Activated B cell treated with CpG ODN at 0.5 μM for 24 hours (primary cell): ENCODE measurements at regions not wholly inside any gene's neighbourhood (a gene's known extent, or its start where the extent isn't known, plus 50 kb on each side); places are given as distances from the start of the nearest gene placed in this dataset.

Experiments used
- ATAC-seq: fragments of 200-7000 bp; cut with Tn5 transposase; one replicate; pipeline ENCODE4 v1.10.0; 2021; ENCODE audit warnings: low read depth, mild to moderate bottlenecking, moderate library complexity
- CTCF ChIA-PET: fragments of 350-600 bp; sonication (Branson Sonifier 250); formaldehyde crosslinking; loops from one replicate; lab custom pipeline; 2021; ENCODE audit warnings: antibody characterized with exemption; lab: Charles Lee
- POLR2A ChIA-PET: fragments of 350-600 bp; sonication (Branson Sonifier 250); formaldehyde crosslinking; loops from one replicate; lab custom pipeline; 2021; ENCODE audit warnings: antibody characterized with exemption; lab: Charles Lee
- DNase-seq: peaks from one replicate; pipeline ENCODE4 v3.0.0; 2022
- H3K27ac Mint-ChIP-seq: one replicate; pipeline ENCODE4 v1.8.0; 2020; ENCODE audit warnings: mixed read lengths
- H3K27me3 Mint-ChIP-seq: one replicate; pipeline ENCODE4 v1.8.0; 2021; ENCODE audit warnings: mixed read lengths
- H3K36me3 Mint-ChIP-seq: one replicate; pipeline ENCODE4 v1.8.0; 2021; ENCODE audit warnings: low read depth, mixed read lengths
- H3K4me1 Mint-ChIP-seq: one replicate; pipeline ENCODE4 v1.8.0; 2021; ENCODE audit warnings: mixed read lengths
- H3K4me3 Mint-ChIP-seq: one replicate; pipeline ENCODE4 v1.8.0; 2020; ENCODE audit warnings: mild to moderate bottlenecking, mixed read lengths
- H3K9me3 Mint-ChIP-seq: one replicate; pipeline ENCODE4 v1.8.0; 2020; ENCODE audit warnings: mixed read lengths
- intact Hi-C: fragments of 100-400 bp; cut with micrococcal nuclease; formaldehyde crosslinking; loops from one replicate; pipeline ENCODE4 v1.15.1; 2024
- TF ChIP-seq, protein P1 (sequence below): fragments of 200-600 bp; IDR thresholded peaks from one replicate; pipeline ENCODE4 v1.8.0; 2022; ENCODE audit warnings: antibody characterized with exemption, mild to moderate bottlenecking

DNA sequence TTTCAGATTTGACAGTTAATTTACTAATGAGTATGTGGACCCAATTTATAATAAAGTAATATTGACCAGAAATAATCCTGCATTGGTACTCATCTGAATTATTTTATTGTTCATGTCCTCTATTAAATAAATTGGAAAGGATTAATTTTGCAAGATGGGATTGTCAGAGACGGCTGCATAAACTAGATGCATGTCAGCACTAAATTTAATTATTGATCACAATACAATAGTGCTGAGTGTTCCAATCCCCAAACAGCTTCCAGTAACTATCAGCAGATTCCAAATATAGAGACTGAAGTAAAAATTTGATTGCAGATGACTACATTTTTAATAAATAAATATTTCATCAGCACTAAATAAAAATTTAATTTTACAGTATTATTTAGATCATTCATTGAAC is 387.2 kb downstream of the GRB14 start:
- POLR2A ChIA-PET = no interaction called here
- H3K9me3 Mint-ChIP-seq = no peaks in the 10 kb centered on the region
- H3K4me1 Mint-ChIP-seq = no peaks in the 10 kb centered on the region

DNA sequence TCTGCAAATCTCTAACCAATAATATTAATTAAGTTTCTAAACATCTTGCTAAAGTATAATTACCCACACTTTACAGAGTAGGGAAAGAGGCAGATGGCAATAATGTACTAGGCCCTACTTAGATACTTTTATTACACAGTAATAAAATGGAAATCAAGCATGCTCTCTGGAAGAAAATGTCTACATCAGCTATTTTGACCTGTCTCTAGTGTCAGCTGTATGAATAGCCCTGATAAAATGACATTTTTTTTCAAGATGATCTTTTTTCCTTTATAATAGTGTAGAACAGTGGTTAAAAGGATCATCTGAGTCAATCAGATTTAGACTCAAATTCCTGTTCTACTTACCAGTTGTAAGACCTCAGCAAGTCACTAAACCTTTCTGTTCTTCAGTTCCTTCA is 397.3 kb downstream of the GRB14 start:
- intact Hi-C loops = no loop called here
- Mint-ChIP-seq H3K4me3 (no peak overlapping the region), H3K27ac (no peak overlapping the region), H3K9me3 (no peaks in the 10 kb centered on the region), H3K36me3 (no peaks in the 10 kb centered on the region), H3K27me3 (no peaks in the 10 kb centered on the region), H3K4me1 (no peaks in the 10 kb centered on the region)
- DNase-seq (no peak), ATAC-seq (no peak)
- ChIA-PET CTCF (no interaction called here), POLR2A (no interaction called here)
- TF ChIP-seq, protein P1, sequence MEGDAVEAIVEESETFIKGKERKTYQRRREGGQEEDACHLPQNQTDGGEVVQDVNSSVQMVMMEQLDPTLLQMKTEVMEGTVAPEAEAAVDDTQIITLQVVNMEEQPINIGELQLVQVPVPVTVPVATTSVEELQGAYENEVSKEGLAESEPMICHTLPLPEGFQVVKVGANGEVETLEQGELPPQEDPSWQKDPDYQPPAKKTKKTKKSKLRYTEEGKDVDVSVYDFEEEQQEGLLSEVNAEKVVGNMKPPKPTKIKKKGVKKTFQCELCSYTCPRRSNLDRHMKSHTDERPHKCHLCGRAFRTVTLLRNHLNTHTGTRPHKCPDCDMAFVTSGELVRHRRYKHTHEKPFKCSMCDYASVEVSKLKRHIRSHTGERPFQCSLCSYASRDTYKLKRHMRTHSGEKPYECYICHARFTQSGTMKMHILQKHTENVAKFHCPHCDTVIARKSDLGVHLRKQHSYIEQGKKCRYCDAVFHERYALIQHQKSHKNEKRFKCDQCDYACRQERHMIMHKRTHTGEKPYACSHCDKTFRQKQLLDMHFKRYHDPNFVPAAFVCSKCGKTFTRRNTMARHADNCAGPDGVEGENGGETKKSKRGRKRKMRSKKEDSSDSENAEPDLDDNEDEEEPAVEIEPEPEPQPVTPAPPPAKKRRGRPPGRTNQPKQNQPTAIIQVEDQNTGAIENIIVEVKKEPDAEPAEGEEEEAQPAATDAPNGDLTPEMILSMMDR = no peak

More for the DNA sequence above, 387.2 kb downstream of the GRB14 start:
- intact Hi-C loops = no loop called here
- no peak overlapping the region for H3K27ac Mint-ChIP-seq
- CTCF ChIA-PET = no interaction called here
- DNase-seq (no peak), ATAC-seq (no peak)
- no peaks in the 10 kb centered on the region for H3K36me3 Mint-ChIP-seq
- H3K27me3 Mint-ChIP-seq = no peaks in the 10 kb centered on the region
- TF ChIP-seq, protein P1 = no peak
- H3K4me3 Mint-ChIP-seq = no peak overlapping the region

DNA sequence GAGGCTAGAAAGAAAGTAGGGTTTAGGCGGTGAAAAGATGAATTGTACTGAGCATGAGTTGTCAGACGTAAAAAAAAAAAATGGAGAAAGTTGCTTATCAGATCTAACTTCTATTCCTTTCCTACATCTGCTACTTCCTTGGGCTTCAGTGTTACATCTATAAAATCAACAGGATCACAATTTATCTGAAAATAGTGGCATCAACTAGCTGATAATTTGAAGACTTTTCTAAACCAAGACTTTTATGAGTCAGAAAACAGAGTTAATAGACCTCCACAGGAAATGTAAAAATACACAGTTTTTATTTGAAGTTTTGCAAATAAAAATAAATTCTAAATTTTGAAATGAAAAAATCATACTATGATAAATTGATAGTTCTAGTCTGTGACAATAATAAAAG is 399.8 kb downstream of the GRB14 start:
- CTCF ChIA-PET = no interaction called here
- no peaks in the 10 kb centered on the region for H3K9me3 Mint-ChIP-seq

DNA sequence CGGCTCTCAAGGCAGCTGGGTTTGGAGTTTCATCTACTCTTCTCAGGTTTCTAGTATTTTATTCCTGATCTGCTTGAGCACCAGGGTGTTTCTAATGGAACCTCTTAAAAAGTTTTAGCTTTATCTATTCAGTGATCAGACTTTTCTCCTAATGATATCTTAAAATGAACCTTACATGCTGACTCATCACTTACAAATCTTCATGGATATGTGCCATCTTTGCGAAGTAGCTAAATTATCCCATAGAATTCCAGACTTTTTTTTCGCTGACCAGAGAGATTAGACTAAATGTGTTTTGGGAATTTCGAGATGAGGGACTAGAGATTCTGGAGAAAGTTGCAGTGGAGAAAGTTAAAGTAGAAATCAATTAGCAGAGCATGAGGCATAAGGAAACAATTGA is 401.0 kb downstream of the GRB14 start:
- ChIA-PET POLR2A (no interaction called here), CTCF (no interaction called here)
- no peak overlapping the region for H3K4me3 Mint-ChIP-seq
- no peak for DNase-seq
- H3K27ac Mint-ChIP-seq = no peak overlapping the region
- no peaks in the 10 kb centered on the region for H3K9me3 Mint-ChIP-seq
- H3K27me3 Mint-ChIP-seq = no peaks in the 10 kb centered on the region
- no peak for ATAC-seq
- H3K4me1 Mint-ChIP-seq = no peaks in the 10 kb centered on the region
- intact Hi-C loops = no loop called here
- TF ChIP-seq, protein P1 = no peak
- H3K36me3 Mint-ChIP-seq = no peaks in the 10 kb centered on the region

More for the DNA sequence above, 399.8 kb downstream of the GRB14 start:
- Mint-ChIP-seq H3K4me3 (no peak overlapping the region), H3K4me1 (no peaks in the 10 kb centered on the region), H3K36me3 (no peaks in the 10 kb centered on the region), H3K27ac (no peak overlapping the region), H3K27me3 (no peaks in the 10 kb centered on the region)
- no peak for ATAC-seq
- POLR2A ChIA-PET = no interaction called here
- intact Hi-C loops = no loop called here
- no peak for DNase-seq
- TF ChIP-seq, protein P1 = no peak

DNA sequence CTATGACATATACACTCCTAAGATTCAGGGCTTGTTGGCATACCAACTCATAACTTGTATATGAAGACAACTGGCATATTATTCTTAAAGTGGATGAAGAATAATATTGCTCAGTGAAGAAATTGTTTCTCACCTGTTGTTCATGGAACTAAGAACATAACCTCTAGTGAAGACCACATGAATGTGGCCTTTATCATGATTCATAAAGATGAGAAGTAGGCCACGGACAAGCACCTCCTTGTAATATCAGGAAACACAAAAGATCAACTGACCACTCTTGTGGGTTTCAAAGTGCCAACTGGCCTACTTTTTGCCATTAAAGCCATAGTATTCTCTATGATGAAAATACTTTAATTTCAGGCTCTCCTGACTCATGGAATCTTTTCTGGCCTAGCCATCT is 407.4 kb downstream of the GRB14 start:
- TF ChIP-seq, protein P1 = no peak
- DNase-seq (no peak), ATAC-seq (no peak)
- intact Hi-C loops = no loop called here
- no peaks in the 10 kb centered on the region for H3K4me1 Mint-ChIP-seq
- no peak overlapping the region for H3K27ac Mint-ChIP-seq
- H3K9me3 Mint-ChIP-seq = peaks cover 2% of the 10 kb centered on the region
- H3K27me3 Mint-ChIP-seq = no peaks in the 10 kb centered on the region
- ChIA-PET CTCF (no interaction called here), POLR2A (no interaction called here)
- H3K36me3 Mint-ChIP-seq = no peaks in the 10 kb centered on the region
- H3K4me3 Mint-ChIP-seq = no peak overlapping the region
